HTERT RPE-1 (cell line): ENCODE measurements at regions not wholly inside any gene's neighbourhood (a gene's known extent, or its start where the extent isn't known, plus 50 kb on each side); places are given as distances from the start of the nearest gene placed in this dataset.
"Not testable (repeated sequence)": the region's sequence is repeated elsewhere in the genome, so short reads cannot be mapped to it uniquely, and the experiment has no call there.

Source experiments
- in situ Hi-C: fragments of 300-500 bp; cut with MboI; formaldehyde crosslinking; loops from 4 replicates; pipeline ENCODE4 v1.14.3; 2020; ENCODE audit warnings: low sequenced_read_pairs

DNA sequence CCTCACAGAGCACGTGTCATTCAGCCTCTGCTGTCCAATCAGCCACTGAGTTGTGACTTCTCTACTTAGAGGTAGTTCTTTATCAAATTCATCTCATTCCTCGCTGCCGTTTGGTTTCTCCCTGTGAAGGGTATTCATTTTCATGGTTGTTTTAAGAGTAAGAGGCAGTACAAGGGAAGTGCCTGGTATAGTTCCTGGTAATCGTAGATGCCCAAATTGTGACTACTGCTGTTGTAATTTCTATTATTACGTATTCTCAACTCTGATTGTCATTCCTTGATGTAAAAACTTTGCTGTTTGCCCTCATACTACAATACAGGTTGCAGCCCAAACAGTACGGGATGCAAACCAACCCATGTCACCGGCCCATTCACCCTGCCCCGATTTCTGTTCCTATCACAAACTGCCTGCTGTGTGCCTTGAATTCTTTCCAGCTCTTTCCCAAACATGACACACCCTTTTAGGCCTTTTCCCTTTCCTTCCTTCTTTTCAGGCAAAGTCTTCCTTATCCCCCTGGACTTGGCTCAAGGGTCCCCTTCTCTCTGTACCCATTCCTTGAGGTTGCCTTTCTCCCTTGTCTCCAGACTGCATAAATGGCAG, 93.0 kb downstream of the SLC25A47 start:
- in situ Hi-C loops, result loop anchor here (25.0 kb wide), 1 partner anchor 221 kb away; no protein-coding TSS in a partner anchor

DNA sequence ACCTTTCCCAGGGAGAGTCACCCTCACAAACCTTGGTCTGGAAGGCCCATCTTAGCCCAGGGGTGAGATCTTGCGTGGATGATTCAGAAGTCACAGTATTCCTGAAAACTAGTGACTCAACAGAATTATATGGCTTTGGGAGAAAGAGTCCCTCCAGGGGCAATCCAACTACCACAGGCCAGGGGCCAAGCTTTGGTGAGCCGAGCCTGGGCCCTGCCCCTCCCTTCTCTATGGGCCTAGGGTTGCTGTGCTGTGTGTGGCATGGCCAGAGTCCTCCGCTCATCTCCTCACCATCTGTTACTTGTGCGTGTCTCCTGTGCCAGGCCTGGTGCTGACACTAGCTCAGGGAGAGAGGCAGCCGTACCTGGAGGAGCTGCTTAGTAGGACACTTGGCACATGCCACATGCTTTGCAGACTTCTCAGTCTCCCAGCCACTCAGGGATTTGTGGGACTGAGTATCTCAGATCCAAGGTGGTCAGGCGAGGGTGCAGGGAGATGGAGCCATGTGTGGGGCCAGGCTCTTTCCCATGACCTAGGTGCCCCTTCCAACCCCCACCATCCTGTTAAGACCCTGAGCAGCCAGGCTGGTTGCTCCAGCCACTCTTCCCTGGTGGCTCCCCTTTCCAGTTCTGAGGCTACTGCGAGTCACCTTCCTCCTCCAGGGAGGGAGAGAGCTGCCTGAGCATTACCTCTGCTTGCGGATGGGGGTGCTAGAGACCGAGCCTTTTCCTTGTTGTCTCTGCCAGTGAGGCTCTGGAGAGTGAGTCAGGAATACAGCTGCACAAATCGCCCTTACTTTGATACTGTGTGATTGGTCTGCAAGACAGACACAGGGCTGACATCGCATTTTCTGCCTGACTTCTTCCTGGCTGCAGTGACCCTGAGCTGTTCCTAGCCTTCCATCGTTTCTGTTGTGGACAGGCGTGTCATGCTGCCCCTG, 94.1 kb downstream of the SLC25A47 start:
- in situ Hi-C loops, result loop anchor here (25.0 kb wide), 1 partner anchor 220 kb away; no protein-coding TSS in a partner anchor

DNA sequence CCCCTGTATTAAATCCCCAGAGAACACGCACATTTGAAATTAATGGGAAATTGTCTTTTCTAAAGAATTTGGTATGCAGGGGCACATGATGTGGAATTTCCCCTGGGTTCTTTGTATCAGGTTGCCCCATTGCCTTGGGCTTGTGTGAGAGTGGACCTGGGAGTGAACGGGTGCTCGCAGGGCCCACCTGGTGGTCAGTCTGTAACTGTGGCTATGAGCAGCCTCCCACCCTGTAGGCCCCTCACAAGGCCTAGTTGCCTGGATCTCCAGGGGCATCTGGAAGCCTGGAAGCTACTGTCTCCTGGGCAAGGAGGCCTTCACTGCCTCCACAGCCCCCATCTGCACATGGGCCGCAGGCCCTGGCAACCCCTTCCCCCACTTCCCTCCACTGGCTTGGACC, 96.7 kb downstream of the SLC25A47 start:
- in situ Hi-C loops, result loop anchor here (25.0 kb wide), 1 partner anchor 217 kb away; no protein-coding TSS in a partner anchor

- in situ Hi-C loops, result loop anchor here (25.0 kb wide), 1 partner anchor 215 kb away; no protein-coding TSS in a partner anchor
Measured at GRCh38 chr14:100421756-100422470, 98.8 kb downstream of the SLC25A47 start.

- in situ Hi-C loops, result loop anchor here (25.0 kb wide), 1 partner anchor 215 kb away; no protein-coding TSS in a partner anchor
Measured at GRCh38 chr14:100422556-100423316, 99.6 kb downstream of the SLC25A47 start.

- in situ Hi-C loops, result loop anchor here (25.0 kb wide), 1 partner anchor 214 kb away; no protein-coding TSS in a partner anchor
Measured at GRCh38 chr14:100423317-100424010, 100.3 kb downstream of the SLC25A47 start.

- in situ Hi-C loops, result loop anchor here (25.0 kb wide), 1 partner anchor 213 kb away; no protein-coding TSS in a partner anchor
Measured at GRCh38 chr14:100424504-100425428, 101.6 kb downstream of the SLC25A47 start.

DNA sequence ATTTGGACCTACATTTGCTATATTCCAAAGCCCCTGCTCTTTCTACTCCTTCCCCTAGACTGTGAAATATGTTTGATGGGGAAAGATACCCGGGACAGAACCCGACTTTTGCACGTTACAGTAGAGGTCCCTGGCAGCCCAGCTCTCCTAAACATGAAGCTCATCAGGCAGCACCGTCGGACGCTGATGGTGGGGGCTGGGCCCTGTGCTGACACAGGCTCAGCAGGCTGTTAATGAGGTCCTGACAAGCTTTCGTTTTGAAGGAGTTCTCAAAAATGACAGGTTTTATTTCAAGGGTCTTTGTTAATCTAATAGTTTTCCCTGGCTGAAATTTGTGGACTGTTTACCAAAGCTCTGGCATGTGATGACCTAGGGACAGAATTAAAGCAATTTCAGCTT, 102.3 kb downstream of the SLC25A47 start:
- in situ Hi-C loops, result no loop called here

DNA sequence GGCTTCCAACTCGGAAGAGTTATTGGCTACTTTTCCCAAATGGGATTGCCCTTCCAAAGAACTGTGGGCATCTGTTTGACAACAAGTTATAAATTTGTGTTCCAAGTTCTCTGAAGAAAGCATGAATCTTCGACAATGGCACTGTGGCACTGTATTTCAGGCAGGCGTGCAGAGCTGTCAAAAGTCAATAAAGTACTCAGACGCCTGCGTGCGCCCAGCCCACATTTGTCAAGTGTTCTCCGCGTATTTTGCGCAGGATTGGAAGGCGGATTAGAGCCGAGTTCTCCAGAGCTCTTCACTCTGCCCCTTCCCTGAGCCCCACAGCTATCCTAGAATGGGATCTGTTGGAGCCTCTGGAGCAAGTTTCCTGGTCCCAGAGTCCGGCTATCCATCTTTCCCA, 103.2 kb downstream of the SLC25A47 start:
- in situ Hi-C loops, result no loop called here

GRCh38 chr14:100427166-100427565, 104.0 kb downstream of the SLC25A47 start:
- in situ Hi-C loops, result no loop called here

DNA sequence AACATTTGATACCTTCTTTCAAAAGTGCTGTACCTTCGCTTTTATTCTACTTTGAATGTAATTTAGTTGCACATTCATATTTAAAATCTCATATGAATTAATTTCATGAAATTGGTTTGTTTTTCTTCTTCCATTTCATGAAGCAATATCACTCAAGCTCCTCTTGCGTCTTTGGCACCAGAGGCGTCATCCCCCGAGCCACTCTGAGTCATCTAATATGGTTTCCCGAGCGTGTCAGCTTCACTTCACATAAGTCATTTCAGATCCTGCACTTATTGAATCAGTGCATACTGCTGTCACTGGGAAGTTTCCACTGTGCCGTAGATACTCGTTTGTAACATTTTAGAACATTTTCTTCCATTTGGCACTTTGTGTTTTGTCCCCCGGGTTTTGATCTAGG, 105.6 kb downstream of the SLC25A47 start:
- in situ Hi-C loops, result no loop called here

GRCh38 chr14:100429537-100429936, 106.4 kb downstream of the SLC25A47 start:
- in situ Hi-C loops, result no loop called here

DNA sequence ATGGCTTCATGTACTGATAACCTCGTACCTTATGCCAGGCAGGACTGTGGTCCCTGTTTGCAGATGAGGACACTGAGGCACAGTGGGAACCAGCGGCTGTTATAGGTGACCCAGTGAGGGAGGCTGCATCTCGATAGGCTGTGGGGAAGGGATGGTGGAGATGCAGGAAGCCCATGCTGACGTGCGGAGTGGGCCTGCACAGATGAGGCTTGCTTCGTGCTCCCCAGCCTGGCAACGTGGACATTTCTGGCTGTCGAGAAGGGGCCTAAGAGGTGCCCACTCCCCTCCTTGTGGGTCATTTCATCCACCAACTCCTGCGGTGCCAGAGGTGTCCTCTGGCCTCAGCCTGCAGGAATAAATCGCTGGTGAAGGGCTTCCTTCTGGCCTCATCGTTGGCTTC, 107.4 kb downstream of the SLC25A47 start:
- in situ Hi-C loops, result no loop called here

GRCh38 chr14:100431461-100431860, 108.3 kb downstream of the SLC25A47 start:
- in situ Hi-C loops, result not testable (repeated sequence)

DNA sequence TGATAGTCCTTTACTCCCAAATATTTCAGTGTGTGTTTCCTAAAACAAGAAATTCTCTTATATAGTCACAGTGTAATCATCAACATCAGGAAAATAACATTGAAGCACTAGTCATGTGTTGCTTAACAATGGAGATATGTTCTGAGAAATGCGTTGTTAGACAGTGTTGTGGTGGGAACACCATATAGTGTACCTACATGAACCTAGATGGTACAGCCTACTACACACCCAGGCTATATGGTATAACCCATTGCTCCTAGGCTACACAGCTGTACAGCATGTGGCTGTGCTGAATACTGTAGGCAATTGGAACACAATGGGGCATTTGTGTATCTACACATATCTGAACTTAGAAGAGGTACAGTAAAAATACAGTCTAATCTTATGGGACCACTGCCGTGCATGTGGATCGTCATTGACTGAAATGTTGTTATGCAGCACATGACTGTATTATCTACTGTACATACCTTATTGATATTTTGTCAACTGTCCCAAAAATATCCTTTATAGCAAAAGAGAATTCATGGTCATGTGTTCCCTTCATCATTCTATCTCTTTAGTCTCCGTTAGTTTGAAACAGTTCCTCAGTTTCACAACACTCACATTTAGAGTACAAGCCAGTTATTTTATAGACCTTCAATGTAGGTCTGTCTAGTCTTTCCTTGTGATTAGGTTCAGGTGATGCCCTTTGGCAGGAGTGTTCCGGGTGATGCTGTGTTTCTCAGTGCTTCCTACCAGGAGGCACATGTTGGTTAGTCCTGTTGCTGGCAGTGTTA, 109.7 kb downstream of the SLC25A47 start:
- in situ Hi-C loops, result no loop called here

- in situ Hi-C loops, result no loop called here
Measured at GRCh38 chr14:100433428-100433814, 110.3 kb downstream of the SLC25A47 start.

DNA sequence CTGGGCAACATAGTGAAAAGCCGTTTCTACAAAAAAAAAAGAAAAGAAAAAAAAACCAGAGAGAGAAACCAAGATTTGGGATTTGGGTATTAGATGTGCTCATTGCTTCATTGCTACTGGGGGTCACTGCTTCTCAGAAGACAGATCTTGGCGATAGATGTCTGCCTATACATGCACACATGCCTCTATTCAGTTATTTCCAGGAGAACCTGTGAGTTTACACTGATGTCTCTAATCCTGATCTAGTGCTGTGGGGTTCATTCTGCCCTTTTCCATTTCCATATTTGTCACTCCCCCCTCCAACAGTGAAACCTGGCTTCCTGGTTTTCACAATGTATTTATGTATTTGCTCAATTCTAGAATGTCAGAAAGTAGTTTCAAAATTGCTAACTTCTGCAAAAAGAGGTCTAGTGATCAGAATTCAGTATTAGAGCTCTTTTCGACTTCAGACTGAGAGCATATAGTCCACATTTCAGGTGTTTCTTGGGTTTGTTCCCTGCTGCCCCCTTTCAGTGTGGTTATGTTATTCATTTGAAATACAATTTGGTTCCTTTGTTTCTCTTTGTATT, 111.0 kb downstream of the SLC25A47 start:
- in situ Hi-C loops, result no loop called here
